ENCODE measurements at regions not wholly inside any gene's neighbourhood (a gene's known extent, or its start where the extent isn't known, plus 50 kb on each side); places are given as distances from the start of the nearest gene placed in this dataset.

- no peak for ATAC-seq
- no peak overlapping the region for H3K27ac ChIP-seq
- intact Hi-C loops (cut with DNase I; ENCODE audit: low total_unique reads) (no loop called here), in situ Hi-C loops (cut with MboI; ENCODE audit: low sequenced_read_pairs in 4 of 4) (no loop called here)
- H3K4me1 ChIP-seq = no peaks in the 10 kb centered on the region
- no peaks in the 10 kb centered on the region for H3K36me3 ChIP-seq
- TF ChIP-seq CTCF (IDR thresholded peaks at IDR 0.05 in 4 of 5, conservative IDR thresholded peaks at IDR 0.05 in 1 of 5) (no peak), POLR2A (IDR thresholded peaks at IDR 0.05) (no peak)
- H3K27me3 ChIP-seq = peaks cover 0 to 2% (median 0%) of the 10 kb centered on the region in 3 donors
- DNase-seq = no peak
- H3K4me3 ChIP-seq = no peak overlapping the region
- no peaks in the 10 kb centered on the region for H3K9me3 ChIP-seq
Measured at GRCh38 chr2:173681881-173682650, 283.1 kb downstream of the SP3 start.

GRCh38 chr2:173684896-173685459 is 280.2 kb downstream of the SP3 start:
- H3K27me3 ChIP-seq = peaks cover 0 to 2% (median 0%) of the 10 kb centered on the region in 3 donors
- H3K27ac ChIP-seq = no peak overlapping the region
- no peaks in the 10 kb centered on the region for H3K36me3 ChIP-seq
- intact Hi-C loops (cut with DNase I; ENCODE audit: low total_unique reads) (no loop called here), in situ Hi-C loops (cut with MboI; ENCODE audit: low sequenced_read_pairs in 4 of 4) (no loop called here)
- no peak for DNase-seq
- ATAC-seq = no peak
- no peaks in the 10 kb centered on the region for H3K4me1 ChIP-seq
- TF ChIP-seq CTCF (IDR thresholded peaks at IDR 0.05 in 4 of 5, conservative IDR thresholded peaks at IDR 0.05 in 1 of 5) = no peak
- TF ChIP-seq POLR2A (IDR thresholded peaks at IDR 0.05) = no peak
- no peaks in the 10 kb centered on the region for H3K9me3 ChIP-seq
- H3K4me3 ChIP-seq = no peak overlapping the region

- no peaks in the 10 kb centered on the region for H3K4me1 ChIP-seq
- no peak for DNase-seq
- no peaks in the 10 kb centered on the region for H3K27me3 ChIP-seq
- intact Hi-C loops (cut with DNase I; ENCODE audit: low total_unique reads) = no loop called here
- no peak overlapping the region for H3K4me3 ChIP-seq
- no peak for TF ChIP-seq CTCF (IDR thresholded peaks at IDR 0.05 in 4 of 5, conservative IDR thresholded peaks at IDR 0.05 in 1 of 5)
- TF ChIP-seq POLR2A (IDR thresholded peaks at IDR 0.05) = no peak
- in situ Hi-C loops (cut with MboI; ENCODE audit: low sequenced_read_pairs in 4 of 4) = no loop called here
- no peak overlapping the region for H3K27ac ChIP-seq
- H3K9me3 ChIP-seq = no peaks in the 10 kb centered on the region
- H3K36me3 ChIP-seq = no peaks in the 10 kb centered on the region
- ATAC-seq = no peak
Measured at GRCh38 chr2:173690349-173690748, 274.8 kb downstream of the SP3 start.

- no peak overlapping the region for H3K4me3 ChIP-seq
- no peaks in the 10 kb centered on the region for H3K4me1 ChIP-seq
- H3K27ac ChIP-seq = no peak overlapping the region
- no peaks in the 10 kb centered on the region for H3K9me3 ChIP-seq
- intact Hi-C loops (cut with DNase I; ENCODE audit: low total_unique reads) (no loop called here), in situ Hi-C loops (cut with MboI; ENCODE audit: low sequenced_read_pairs in 4 of 4) (no loop called here)
- no peaks in the 10 kb centered on the region for H3K27me3 ChIP-seq
- DNase-seq (no peak), ATAC-seq (no peak)
- TF ChIP-seq CTCF (IDR thresholded peaks at IDR 0.05 in 4 of 5, conservative IDR thresholded peaks at IDR 0.05 in 1 of 5) (no peak), POLR2A (IDR thresholded peaks at IDR 0.05) (no peak)
- no peaks in the 10 kb centered on the region for H3K36me3 ChIP-seq
Measured at GRCh38 chr2:173692068-173692467, 273.1 kb downstream of the SP3 start.
